ENCODE measurements at regions not wholly inside any gene's neighbourhood (a gene's known extent, or its start where the extent isn't known, plus 50 kb on each side); places are given as distances from the start of the nearest gene placed in this dataset.

DNA sequence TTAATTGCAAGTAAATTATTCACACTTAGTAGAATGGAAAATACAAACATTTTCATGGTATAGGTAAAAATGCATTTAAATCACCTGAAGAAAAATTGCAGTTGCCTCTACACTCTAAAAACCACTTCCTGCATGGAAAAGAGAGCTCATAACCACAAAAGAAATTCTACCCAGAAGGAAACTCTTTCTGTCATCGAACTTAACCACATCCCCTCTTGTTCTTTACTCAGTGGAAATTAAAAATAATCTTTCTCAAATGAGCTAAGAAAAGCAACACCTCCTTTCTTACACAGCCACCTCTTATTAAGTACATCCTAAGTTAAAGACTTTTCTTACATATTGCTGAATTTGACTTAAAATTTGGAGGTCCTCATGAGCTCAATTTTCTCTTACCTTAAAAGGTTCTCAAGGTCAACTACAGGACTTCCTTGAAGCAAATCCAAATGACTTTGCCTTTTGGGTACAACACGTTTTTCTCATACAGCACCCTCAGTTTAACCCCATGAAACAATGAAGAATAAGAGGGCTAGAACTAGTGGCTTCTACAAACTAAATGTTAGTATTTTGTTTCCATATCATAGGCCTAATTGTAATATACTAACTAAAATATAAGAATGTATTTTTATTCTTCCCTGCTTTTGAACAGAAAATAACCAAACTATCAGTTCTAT lies 109.1 kb upstream of the CRIM1 start:
- Histone ChIP-seq H3K36me3 (replicated peaks) (no peaks in the 10 kb centered on the region), H3K27me3 (replicated peaks) (no peaks in the 10 kb centered on the region), H3K27ac (no peak overlapping the region), H3K4me3 (ENCODE audit: low read depth, low read length) (no peak overlapping the region)
- in situ Hi-C loops (cut with HindIII; ENCODE audit: low pct_ligation_motif_present, low sequenced_read_pairs) = no loop called here
- TF ChIP-seq, protein P1, sequence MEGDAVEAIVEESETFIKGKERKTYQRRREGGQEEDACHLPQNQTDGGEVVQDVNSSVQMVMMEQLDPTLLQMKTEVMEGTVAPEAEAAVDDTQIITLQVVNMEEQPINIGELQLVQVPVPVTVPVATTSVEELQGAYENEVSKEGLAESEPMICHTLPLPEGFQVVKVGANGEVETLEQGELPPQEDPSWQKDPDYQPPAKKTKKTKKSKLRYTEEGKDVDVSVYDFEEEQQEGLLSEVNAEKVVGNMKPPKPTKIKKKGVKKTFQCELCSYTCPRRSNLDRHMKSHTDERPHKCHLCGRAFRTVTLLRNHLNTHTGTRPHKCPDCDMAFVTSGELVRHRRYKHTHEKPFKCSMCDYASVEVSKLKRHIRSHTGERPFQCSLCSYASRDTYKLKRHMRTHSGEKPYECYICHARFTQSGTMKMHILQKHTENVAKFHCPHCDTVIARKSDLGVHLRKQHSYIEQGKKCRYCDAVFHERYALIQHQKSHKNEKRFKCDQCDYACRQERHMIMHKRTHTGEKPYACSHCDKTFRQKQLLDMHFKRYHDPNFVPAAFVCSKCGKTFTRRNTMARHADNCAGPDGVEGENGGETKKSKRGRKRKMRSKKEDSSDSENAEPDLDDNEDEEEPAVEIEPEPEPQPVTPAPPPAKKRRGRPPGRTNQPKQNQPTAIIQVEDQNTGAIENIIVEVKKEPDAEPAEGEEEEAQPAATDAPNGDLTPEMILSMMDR (IDR thresholded peaks at IDR 0.05; ENCODE audit: low read depth, low read length, missing control alignments) = no peak
- no peak for DNase-seq

DNA sequence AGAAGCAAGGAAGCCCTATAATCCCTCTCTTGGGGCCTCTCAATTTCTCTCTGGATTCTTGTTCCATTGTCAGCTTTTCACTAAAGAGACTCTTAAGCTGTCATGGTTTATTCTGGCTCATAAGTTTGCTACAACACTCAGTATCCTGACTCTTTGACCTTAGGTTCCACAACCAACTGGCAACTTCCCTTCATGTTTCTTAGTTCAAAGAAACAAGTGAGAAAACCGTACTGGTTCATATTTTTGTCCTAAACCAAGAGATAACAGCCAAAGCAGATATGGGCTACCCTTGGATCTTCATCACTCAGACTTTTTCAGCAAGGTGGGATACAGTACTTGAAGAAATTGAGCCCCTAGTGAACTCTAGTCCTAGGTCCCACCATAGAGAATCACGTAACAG lies 109.9 kb upstream of the CRIM1 start:
- Histone ChIP-seq H3K27ac (no peak overlapping the region), H3K27me3 (replicated peaks) (no peaks in the 10 kb centered on the region), H3K4me3 (ENCODE audit: low read depth, low read length) (no peak overlapping the region), H3K36me3 (replicated peaks) (no peaks in the 10 kb centered on the region)
- in situ Hi-C loops (cut with HindIII; ENCODE audit: low pct_ligation_motif_present, low sequenced_read_pairs) = no loop called here
- TF ChIP-seq, protein P1 (IDR thresholded peaks at IDR 0.05; ENCODE audit: low read depth, low read length, missing control alignments) = no peak
- DNase-seq = no peak

GRCh38 chr2:36238106-36238505 lies 117.5 kb upstream of the CRIM1 start:
- TF ChIP-seq, protein P1 (IDR thresholded peaks at IDR 0.05; ENCODE audit: low read depth, low read length, missing control alignments) = no peak
- H3K36me3 ChIP-seq (replicated peaks) = no peaks in the 10 kb centered on the region
- no peaks in the 10 kb centered on the region for H3K27me3 ChIP-seq (replicated peaks)
- in situ Hi-C loops (cut with HindIII; ENCODE audit: low pct_ligation_motif_present, low sequenced_read_pairs) = no loop called here
- H3K4me3 ChIP-seq (ENCODE audit: low read depth, low read length) = no peak overlapping the region
- no peak overlapping the region for H3K27ac ChIP-seq
- DNase-seq = no peak

- TF ChIP-seq, protein P1 (IDR thresholded peaks at IDR 0.05; ENCODE audit: low read depth, low read length, missing control alignments) = no peak
- H3K4me3 ChIP-seq (ENCODE audit: low read depth, low read length) = no peak overlapping the region
- no peaks in the 10 kb centered on the region for H3K27me3 ChIP-seq (replicated peaks)
- in situ Hi-C loops (cut with HindIII; ENCODE audit: low pct_ligation_motif_present, low sequenced_read_pairs) = no loop called here
- no peak overlapping the region for H3K27ac ChIP-seq
- DNase-seq = no peak
- no peaks in the 10 kb centered on the region for H3K36me3 ChIP-seq (replicated peaks)
Measured at GRCh38 chr2:36235882-36236281, 119.7 kb upstream of the CRIM1 start.

DNA sequence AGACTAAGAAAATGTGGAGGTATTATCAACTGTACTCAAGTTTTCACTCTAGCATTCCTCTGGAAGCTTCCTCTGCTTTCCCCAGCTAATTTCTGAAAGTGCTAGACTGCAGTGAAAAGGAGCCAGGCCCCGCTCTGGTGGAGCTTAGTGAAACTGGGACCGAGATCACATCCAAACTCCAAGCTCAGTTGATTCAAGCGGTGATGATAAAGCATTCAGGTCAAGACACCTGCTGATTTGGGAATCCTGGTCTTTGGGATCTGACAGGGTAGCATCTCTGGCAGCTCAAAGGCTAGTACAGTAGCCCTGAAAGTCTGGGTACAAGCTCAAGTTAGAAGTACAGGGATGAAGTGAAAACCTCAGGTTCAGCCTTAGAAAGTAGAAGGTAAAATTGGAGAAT lies 120.2 kb upstream of the CRIM1 start:
- no peak overlapping the region for H3K27ac ChIP-seq
- in situ Hi-C loops (cut with HindIII; ENCODE audit: low pct_ligation_motif_present, low sequenced_read_pairs) = no loop called here
- H3K36me3 ChIP-seq (replicated peaks) = no peaks in the 10 kb centered on the region
- H3K4me3 ChIP-seq (ENCODE audit: low read depth, low read length) = no peak overlapping the region
- TF ChIP-seq, protein P1 (IDR thresholded peaks at IDR 0.05; ENCODE audit: low read depth, low read length, missing control alignments) = no peak
- no peaks in the 10 kb centered on the region for H3K27me3 ChIP-seq (replicated peaks)
- DNase-seq = no peak

- no peak for DNase-seq
- H3K36me3 ChIP-seq (replicated peaks) = no peaks in the 10 kb centered on the region
- H3K4me3 ChIP-seq (ENCODE audit: low read depth, low read length) = no peak overlapping the region
- in situ Hi-C loops (cut with HindIII; ENCODE audit: low pct_ligation_motif_present, low sequenced_read_pairs) = no loop called here
- TF ChIP-seq, protein P1 (IDR thresholded peaks at IDR 0.05; ENCODE audit: low read depth, low read length, missing control alignments) = no peak
- no peak overlapping the region for H3K27ac ChIP-seq
- H3K27me3 ChIP-seq (replicated peaks) = no peaks in the 10 kb centered on the region
Measured at GRCh38 chr2:36223259-36223658, 132.3 kb upstream of the CRIM1 start.

Data from brain microvascular endothelial cell (primary cell).